HCEC 1CT (cell line): ENCODE measurements at regions not wholly inside any gene's neighbourhood (a gene's known extent, or its start where the extent isn't known, plus 50 kb on each side); places are given as distances from the start of the nearest gene placed in this dataset.
A peak's percentile ranks its signal among the peaks of the same experiment; 100 is the strongest.
"Not testable (repeated sequence)": the region's sequence is repeated elsewhere in the genome, so short reads cannot be mapped to it uniquely, and the experiment has no call there.

Experiments used
- DNase-seq: peaks from one replicate; pipeline ENCODE4 v3.0.0-alpha.2; 2017

DNA sequence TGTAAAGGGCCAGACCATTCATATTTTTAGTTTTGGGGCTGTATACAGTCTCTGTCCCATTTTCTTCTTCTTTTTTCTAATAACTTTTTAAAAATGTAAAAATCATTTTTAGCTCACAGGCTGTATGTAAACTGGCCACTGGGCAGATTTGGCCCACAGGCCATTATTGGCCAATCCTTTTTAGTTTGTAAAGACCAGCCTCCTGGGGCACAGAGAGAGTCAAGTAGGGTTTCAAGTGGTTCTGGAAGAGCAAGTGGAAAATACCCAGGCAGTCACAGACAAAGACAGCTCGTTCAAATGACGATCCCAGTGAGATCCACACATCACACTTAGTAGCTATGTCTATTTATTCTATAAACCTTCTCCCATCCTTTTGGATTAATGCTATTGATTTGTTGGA lies 150.2 kb upstream of the ARHGAP20 start:
- DNase-seq = no peak

GRCh38 chr11:110860461-110860860 lies 148.2 kb upstream of the ARHGAP20 start:
- no peak for DNase-seq

- DNase-seq = no peak
Measured at GRCh38 chr11:110859998-110860397, 147.8 kb upstream of the ARHGAP20 start.

DNA sequence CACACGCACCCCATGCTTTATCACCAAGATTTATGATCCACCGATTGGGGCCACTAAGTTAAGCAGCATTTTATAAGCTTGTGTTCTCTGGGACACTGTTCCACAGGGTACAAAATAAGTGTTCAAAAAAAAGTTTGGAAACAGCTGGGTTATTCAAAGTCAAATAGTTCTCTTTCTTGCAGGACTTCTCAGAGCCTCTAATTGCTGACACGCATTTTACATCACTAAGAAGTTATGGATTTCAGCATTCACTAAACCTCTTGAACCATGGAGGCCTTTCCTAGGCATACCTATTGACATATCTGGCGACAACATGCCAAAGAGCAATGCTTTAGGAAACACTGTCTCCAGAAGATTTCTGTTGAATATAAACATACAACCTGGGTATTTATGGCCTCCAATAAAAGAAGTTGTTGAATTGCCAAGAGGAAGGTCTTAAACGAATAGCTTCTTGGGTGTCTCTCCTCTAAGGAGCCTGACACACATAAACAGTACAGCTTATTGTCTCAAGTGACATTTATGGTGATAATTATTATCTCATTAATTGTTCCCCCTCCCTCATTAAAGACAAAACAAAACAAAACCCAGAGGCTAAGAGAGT lies 147.1 kb upstream of the ARHGAP20 start:
- no peak for DNase-seq

GRCh38 chr11:110858547-110858921 lies 146.3 kb upstream of the ARHGAP20 start:
- peak; percentile 24 for DNase-seq

DNA sequence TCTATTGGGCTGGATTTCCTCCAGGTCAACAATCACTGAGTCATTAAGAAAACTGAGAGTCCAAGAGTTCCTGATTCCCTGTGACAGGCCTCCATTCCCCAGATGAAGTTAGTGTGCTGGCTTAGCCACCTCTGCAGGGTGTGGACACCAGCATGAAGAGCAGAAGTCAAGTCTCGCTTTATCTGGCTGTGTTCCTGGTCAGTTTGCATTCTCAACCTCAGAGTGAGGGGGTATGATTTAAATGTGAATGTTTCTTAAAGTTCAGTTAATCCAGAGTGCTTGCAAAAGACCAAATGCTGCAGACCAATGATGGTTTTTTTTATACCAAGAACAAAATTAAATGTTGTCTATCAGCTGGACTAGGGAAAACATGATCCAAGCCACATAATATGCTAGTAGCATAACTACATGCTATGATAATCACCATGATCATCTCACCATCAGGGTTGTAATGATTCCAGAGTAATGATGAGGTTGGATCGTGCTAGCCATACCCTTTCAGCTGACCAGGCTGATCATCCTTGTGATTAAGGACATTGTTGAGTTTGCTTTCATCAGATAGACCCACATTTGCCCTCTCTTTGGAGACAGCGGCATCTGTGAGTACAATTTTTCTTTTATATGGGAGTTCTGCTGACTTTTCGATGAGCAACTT lies 145.8 kb upstream of the ARHGAP20 start:
- DNase-seq = peak; percentile 66

DNA sequence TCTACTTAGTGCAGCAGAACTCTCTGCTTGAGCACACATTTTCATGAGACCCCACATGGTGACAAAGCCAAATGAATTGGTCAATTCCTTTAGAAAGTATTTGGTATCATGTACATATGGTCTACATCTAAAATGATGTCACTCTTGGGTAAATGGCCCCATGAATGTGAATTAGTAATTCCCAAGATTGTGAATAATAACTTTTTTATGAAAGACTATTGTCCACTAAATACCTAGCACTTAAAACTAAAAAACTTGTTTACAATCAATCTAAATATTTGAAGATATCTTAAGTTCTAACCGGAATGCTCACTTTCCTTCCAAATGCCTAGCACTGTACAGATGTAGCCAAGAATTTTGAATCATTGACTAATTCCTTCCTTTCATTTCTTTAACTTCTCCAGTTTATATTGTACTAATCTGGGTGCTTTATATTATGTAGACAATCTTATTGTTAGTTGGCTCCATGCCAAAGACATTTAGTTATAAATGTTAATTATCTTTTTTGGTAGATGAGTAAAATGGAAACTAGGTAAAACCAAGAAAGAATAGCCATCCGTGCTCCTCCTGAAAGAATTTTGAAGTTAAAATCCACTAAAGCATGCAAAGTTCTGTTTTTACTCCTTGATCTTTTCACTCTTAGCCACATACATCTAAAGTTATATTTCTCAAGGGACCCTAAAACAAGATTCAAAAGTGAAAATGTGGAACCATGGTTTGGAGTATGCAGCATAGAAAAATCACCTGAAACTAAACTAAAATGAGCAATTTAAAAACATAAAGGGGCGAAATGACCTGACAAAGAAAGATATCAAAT lies 145.0 kb upstream of the ARHGAP20 start:
- DNase-seq = peak; percentile 61

DNA sequence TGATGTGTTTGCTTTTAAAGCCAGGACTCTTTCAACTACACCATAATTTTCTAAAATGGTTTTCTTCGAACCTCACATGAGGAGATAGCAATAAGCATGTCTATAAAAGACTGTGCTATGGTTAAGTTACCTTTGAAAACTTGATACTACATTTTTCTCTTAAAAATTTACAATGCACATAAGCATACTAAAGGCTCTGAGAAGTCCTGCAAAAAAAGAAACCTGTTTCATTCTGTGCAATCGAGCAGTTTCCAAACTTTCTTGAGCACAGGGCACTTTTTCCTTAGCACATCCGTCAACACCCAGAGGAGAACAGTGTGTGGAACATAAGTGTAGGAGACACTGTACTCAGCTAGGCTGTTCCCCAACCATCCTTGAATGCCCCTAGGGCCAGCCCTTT lies 144.1 kb upstream of the ARHGAP20 start:
- no peak for DNase-seq

DNA sequence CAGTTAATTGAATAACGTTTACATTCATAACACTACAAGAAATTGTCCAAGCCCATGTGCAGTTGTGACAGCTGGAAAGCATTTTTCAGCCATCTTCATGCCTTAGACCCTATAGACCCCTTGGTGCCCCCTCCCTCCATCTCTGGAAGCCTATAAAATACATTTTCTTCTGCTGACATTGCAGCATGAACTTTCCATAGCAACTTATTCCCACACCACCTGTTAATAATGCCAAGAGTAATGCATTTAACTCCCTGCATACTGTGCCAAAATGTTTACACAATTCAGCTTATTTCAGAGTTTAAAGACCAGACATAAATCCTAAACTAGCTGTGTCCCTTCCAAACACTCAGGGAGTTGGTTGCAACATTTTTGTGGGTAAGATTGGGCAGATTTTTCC lies 143.0 kb upstream of the ARHGAP20 start:
- no peak for DNase-seq

- no peak for DNase-seq
Measured at GRCh38 chr11:110852921-110853490, 140.8 kb upstream of the ARHGAP20 start.

DNA sequence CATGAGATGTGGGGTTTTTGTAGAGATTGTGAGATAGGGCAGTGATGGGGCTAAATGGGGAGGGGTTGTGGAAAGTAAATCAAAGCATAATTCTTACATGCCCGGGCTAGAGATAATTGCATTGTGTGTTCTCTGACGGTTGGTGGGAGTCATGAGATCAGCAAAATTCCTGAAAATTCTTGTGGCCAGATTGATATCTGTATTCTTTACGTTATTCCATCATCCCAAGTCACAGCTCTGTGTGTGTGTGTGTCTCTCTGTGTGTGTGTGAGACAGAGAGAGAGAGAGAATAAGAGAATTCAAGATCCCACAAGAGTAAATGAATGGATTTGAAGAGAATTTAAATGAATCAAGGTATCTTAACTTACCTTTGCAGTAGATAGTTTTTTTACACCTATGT lies 138.6 kb upstream of the ARHGAP20 start:
- DNase-seq = no peak

- DNase-seq = not testable (repeated sequence)
Measured at GRCh38 chr11:110843053-110843452, 130.8 kb upstream of the ARHGAP20 start.

DNA sequence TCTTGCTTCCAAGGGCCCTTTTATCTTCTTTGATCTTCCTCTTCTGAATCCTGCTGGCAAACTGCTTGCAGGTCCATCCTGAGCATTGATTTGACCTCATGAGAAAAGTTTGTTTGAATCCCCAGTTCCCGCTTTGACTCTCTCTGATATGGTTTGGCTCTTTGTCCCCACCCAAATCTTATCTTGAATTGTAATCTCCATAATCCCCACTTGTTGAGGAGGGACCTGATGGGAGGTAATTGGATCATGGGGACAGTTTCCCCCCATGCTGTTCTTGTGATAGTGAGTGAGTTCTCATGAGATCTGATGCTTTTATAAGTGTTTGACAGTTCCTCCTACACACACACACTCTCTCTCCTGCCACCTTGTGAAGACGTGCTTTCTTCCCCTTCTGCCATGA lies 126.6 kb upstream of the ARHGAP20 start:
- DNase-seq = no peak

- DNase-seq = no peak
Measured at GRCh38 chr11:110837603-110838002, 125.4 kb upstream of the ARHGAP20 start.

DNA sequence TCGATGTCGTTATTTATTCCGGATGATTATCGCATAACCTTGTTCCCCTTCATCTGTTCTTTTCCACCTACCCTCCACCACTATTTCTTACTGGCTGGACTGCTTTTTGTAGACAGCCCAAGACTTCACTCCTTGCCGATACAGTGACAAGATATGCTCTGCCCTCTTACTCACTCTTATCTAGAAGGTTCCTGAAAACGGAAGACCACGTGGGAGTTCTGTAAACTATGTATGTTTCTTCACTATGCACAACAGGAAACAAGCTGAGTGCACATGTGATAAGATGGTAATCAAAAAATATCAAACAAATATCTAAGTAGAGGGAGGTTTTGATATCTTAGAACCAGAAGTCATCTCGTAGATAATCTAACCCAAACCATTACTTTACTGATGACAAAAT lies 122.9 kb upstream of the ARHGAP20 start:
- DNase-seq = no peak

GRCh38 chr11:110833033-110833484 lies 120.8 kb upstream of the ARHGAP20 start:
- DNase-seq = peak; percentile 77

DNA sequence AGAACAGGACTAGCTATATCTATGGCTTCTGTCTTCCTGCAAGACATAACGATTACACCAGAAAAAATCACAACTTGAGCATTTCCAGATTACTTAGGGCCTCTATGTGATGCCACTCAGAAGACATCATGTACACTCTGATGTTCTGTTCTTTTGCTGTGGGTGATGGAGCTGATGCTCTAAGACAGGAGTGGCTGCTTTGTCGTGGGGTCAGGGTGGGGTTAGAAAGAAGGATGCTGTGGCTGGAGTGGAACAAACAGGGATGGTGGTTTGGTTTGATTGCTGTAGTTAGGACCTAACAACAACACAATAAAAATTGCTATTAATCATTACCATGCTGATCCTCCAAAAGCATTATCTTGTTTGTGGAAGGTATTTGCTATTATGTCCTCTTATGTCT lies 120.3 kb upstream of the ARHGAP20 start:
- DNase-seq = no peak

DNA sequence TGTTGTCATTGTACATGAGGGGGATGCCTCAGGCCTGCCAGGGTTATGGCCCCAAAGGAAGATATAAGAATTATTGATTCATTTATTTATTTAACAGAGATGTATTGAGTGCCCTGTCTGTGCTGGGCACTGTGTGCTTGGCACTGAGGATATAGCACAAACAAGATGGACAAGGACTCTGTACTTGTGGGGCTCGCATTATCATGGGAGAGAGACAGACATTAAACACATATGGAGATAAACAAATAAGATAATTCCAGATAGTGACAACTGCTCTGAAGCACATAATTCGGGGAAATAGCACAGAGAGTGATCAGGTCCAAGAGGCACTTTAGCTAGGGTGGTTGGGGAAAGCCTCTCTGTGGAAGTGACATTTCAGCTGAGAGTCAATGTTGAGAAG lies 119.8 kb upstream of the ARHGAP20 start:
- DNase-seq = no peak

DNA sequence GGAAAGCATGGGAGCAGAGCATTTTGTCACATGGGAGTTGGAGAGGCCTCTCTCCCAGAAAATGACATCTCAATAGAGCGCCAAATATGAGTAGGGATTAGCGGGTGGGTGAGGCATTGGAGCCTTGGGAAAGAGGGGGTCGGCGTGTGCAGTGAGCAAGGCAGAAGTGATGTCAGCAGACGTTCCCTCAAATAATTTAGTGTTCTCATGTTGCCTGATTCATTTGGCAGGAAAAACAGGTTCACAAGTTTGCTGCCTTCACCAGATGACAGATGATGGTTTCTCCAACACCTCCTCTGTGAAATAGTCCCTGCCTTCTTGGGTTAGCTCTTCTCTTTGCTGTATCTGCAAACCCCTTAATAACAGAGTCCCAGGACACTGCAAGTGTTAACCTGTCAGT lies 118.5 kb upstream of the ARHGAP20 start:
- DNase-seq = peak; percentile 35

- no peak for DNase-seq
Measured at GRCh38 chr11:110830344-110830743, 118.1 kb upstream of the ARHGAP20 start.

- peak; percentile 22 for DNase-seq
Measured at GRCh38 chr11:110829873-110830272, 117.6 kb upstream of the ARHGAP20 start.

- DNase-seq = no peak
Measured at GRCh38 chr11:110828086-110828485, 115.8 kb upstream of the ARHGAP20 start.

GRCh38 chr11:110827276-110827675 lies 115.0 kb upstream of the ARHGAP20 start:
- DNase-seq = no peak
